ENCODE measurements at regions not wholly inside any gene's neighbourhood (a gene's known extent, or its start where the extent isn't known, plus 50 kb on each side); places are given as distances from the start of the nearest gene placed in this dataset.
"Not testable (repeated sequence)": the region's sequence is repeated elsewhere in the genome, so short reads cannot be mapped to it uniquely, and the experiment has no call there.

GRCh38 chr1:196160066-196160795, 448.0 kb downstream of the KCNT2 start:
- no peaks in the 10 kb centered on the region for H3K36me3 ChIP-seq (ENCODE audit: control insufficient read depth, insufficient read depth, low read length)
- H3K27me3 ChIP-seq (ENCODE audit: control insufficient read depth, insufficient read depth, low read length) = no peaks in the 10 kb centered on the region
- H3K4me3 ChIP-seq (ENCODE audit: low read length) = no peak overlapping the region
- H3K9ac ChIP-seq (ENCODE audit: low read length) = no peak overlapping the region
- no peaks in the 10 kb centered on the region for H3K4me1 ChIP-seq (ENCODE audit: control insufficient read depth, insufficient read depth, low read length)
- no peaks in the 10 kb centered on the region for H3K9me3 ChIP-seq (ENCODE audit: control insufficient read depth, low read length)

GRCh38 chr1:196155586-196155985, 452.7 kb downstream of the KCNT2 start:
- Histone ChIP-seq H3K9ac (ENCODE audit: low read length) (no peak overlapping the region), H3K9me3 (ENCODE audit: control insufficient read depth, low read length) (no peaks in the 10 kb centered on the region), H3K27me3 (ENCODE audit: control insufficient read depth, insufficient read depth, low read length) (no peaks in the 10 kb centered on the region), H3K4me3 (ENCODE audit: low read length) (no peak overlapping the region), H3K36me3 (ENCODE audit: control insufficient read depth, insufficient read depth, low read length) (no peaks in the 10 kb centered on the region), H3K4me1 (ENCODE audit: control insufficient read depth, insufficient read depth, low read length) (no peaks in the 10 kb centered on the region)

GRCh38 chr1:196152975-196153374, 455.3 kb downstream of the KCNT2 start:
- no peaks in the 10 kb centered on the region for H3K27me3 ChIP-seq (ENCODE audit: control insufficient read depth, insufficient read depth, low read length)
- no peaks in the 10 kb centered on the region for H3K36me3 ChIP-seq (ENCODE audit: control insufficient read depth, insufficient read depth, low read length)
- H3K4me3 ChIP-seq (ENCODE audit: low read length) = no peak overlapping the region
- no peak overlapping the region for H3K9ac ChIP-seq (ENCODE audit: low read length)
- no peaks in the 10 kb centered on the region for H3K9me3 ChIP-seq (ENCODE audit: control insufficient read depth, low read length)
- no peaks in the 10 kb centered on the region for H3K4me1 ChIP-seq (ENCODE audit: control insufficient read depth, insufficient read depth, low read length)

- no peak overlapping the region for H3K4me3 ChIP-seq (ENCODE audit: low read length)
- H3K9ac ChIP-seq (ENCODE audit: low read length) = no peak overlapping the region
- H3K4me1 ChIP-seq (ENCODE audit: control insufficient read depth, insufficient read depth, low read length) = no peaks in the 10 kb centered on the region
- no peaks in the 10 kb centered on the region for H3K9me3 ChIP-seq (ENCODE audit: control insufficient read depth, low read length)
- H3K36me3 ChIP-seq (ENCODE audit: control insufficient read depth, insufficient read depth, low read length) = no peaks in the 10 kb centered on the region
- no peaks in the 10 kb centered on the region for H3K27me3 ChIP-seq (ENCODE audit: control insufficient read depth, insufficient read depth, low read length)
These were observed 456.2 kb downstream of the KCNT2 start for GRCh38 chr1:196152086-196152485.

- H3K4me1 ChIP-seq (ENCODE audit: control insufficient read depth, insufficient read depth, low read length) = no peaks in the 10 kb centered on the region
These were observed 459.8 kb downstream of the KCNT2 start for GRCh38 chr1:196148367-196148970.

GRCh38 chr1:196147530-196147929, 460.7 kb downstream of the KCNT2 start:
- Histone ChIP-seq H3K4me1 (ENCODE audit: control insufficient read depth, insufficient read depth, low read length) (no peaks in the 10 kb centered on the region), H3K9ac (ENCODE audit: low read length) (no peak overlapping the region), H3K4me3 (ENCODE audit: low read length) (no peak overlapping the region), H3K9me3 (ENCODE audit: control insufficient read depth, low read length) (no peaks in the 10 kb centered on the region), H3K27me3 (ENCODE audit: control insufficient read depth, insufficient read depth, low read length) (no peaks in the 10 kb centered on the region), H3K36me3 (ENCODE audit: control insufficient read depth, insufficient read depth, low read length) (no peaks in the 10 kb centered on the region)

More at GRCh38 chr1:196148367-196148970, 459.8 kb downstream of the KCNT2 start:
- H3K36me3 ChIP-seq (ENCODE audit: control insufficient read depth, insufficient read depth, low read length) = no peaks in the 10 kb centered on the region
- H3K9ac ChIP-seq (ENCODE audit: low read length) = no peak overlapping the region
- H3K27me3 ChIP-seq (ENCODE audit: control insufficient read depth, insufficient read depth, low read length) = no peaks in the 10 kb centered on the region
- no peaks in the 10 kb centered on the region for H3K9me3 ChIP-seq (ENCODE audit: control insufficient read depth, low read length)
- no peak overlapping the region for H3K4me3 ChIP-seq (ENCODE audit: low read length)

GRCh38 chr1:196145151-196145550, 463.1 kb downstream of the KCNT2 start:
- H3K9me3 ChIP-seq (ENCODE audit: control insufficient read depth, low read length); H3K36me3 ChIP-seq (ENCODE audit: control insufficient read depth, insufficient read depth, low read length); H3K4me1 ChIP-seq (ENCODE audit: control insufficient read depth, insufficient read depth, low read length); H3K27me3 ChIP-seq (ENCODE audit: control insufficient read depth, insufficient read depth, low read length); H3K4me3 ChIP-seq (ENCODE audit: low read length); H3K9ac ChIP-seq (ENCODE audit: low read length): not testable (repeated sequence)

GRCh38 chr1:196144588-196144987, 463.7 kb downstream of the KCNT2 start:
- Histone ChIP-seq H3K36me3 (ENCODE audit: control insufficient read depth, insufficient read depth, low read length) (no peaks in the 10 kb centered on the region), H3K9ac (ENCODE audit: low read length) (no peak overlapping the region)

GRCh38 chr1:196143602-196144342, 464.5 kb downstream of the KCNT2 start:
- H3K4me3 ChIP-seq (ENCODE audit: low read length) = no peak overlapping the region
- H3K9me3 ChIP-seq (ENCODE audit: control insufficient read depth, low read length) = no peaks in the 10 kb centered on the region
- H3K27me3 ChIP-seq (ENCODE audit: control insufficient read depth, insufficient read depth, low read length) = no peaks in the 10 kb centered on the region
- no peak overlapping the region for H3K9ac ChIP-seq (ENCODE audit: low read length)
- H3K4me1 ChIP-seq (ENCODE audit: control insufficient read depth, insufficient read depth, low read length) = no peaks in the 10 kb centered on the region
- H3K36me3 ChIP-seq (ENCODE audit: control insufficient read depth, insufficient read depth, low read length) = no peaks in the 10 kb centered on the region

More at GRCh38 chr1:196144588-196144987, 463.7 kb downstream of the KCNT2 start:
- Histone ChIP-seq H3K9me3 (ENCODE audit: control insufficient read depth, low read length) (no peaks in the 10 kb centered on the region), H3K4me1 (ENCODE audit: control insufficient read depth, insufficient read depth, low read length) (no peaks in the 10 kb centered on the region), H3K27me3 (ENCODE audit: control insufficient read depth, insufficient read depth, low read length) (no peaks in the 10 kb centered on the region), H3K4me3 (ENCODE audit: low read length) (no peak overlapping the region)

GRCh38 chr1:196142111-196142640, 466.1 kb downstream of the KCNT2 start:
- Histone ChIP-seq H3K4me1 (ENCODE audit: control insufficient read depth, insufficient read depth, low read length) (no peaks in the 10 kb centered on the region), H3K9me3 (ENCODE audit: control insufficient read depth, low read length) (no peaks in the 10 kb centered on the region), H3K36me3 (ENCODE audit: control insufficient read depth, insufficient read depth, low read length) (no peaks in the 10 kb centered on the region), H3K9ac (ENCODE audit: low read length) (no peak overlapping the region), H3K4me3 (ENCODE audit: low read length) (no peak overlapping the region), H3K27me3 (ENCODE audit: control insufficient read depth, insufficient read depth, low read length) (no peaks in the 10 kb centered on the region)

- Histone ChIP-seq H3K9me3 (ENCODE audit: control insufficient read depth, low read length) (no peaks in the 10 kb centered on the region), H3K27me3 (ENCODE audit: control insufficient read depth, insufficient read depth, low read length) (no peaks in the 10 kb centered on the region), H3K4me3 (ENCODE audit: low read length) (no peak overlapping the region), H3K4me1 (ENCODE audit: control insufficient read depth, insufficient read depth, low read length) (no peaks in the 10 kb centered on the region), H3K36me3 (ENCODE audit: control insufficient read depth, insufficient read depth, low read length) (no peaks in the 10 kb centered on the region), H3K9ac (ENCODE audit: low read length) (no peak overlapping the region)
These were observed 471.8 kb downstream of the KCNT2 start for GRCh38 chr1:196136396-196136795.

GRCh38 chr1:196131691-196132090, 476.5 kb downstream of the KCNT2 start:
- Histone ChIP-seq H3K9ac (ENCODE audit: low read length) (no peak overlapping the region), H3K4me1 (ENCODE audit: control insufficient read depth, insufficient read depth, low read length) (no peaks in the 10 kb centered on the region), H3K4me3 (ENCODE audit: low read length) (no peak overlapping the region)

More at GRCh38 chr1:196131691-196132090, 476.5 kb downstream of the KCNT2 start:
- no peaks in the 10 kb centered on the region for H3K9me3 ChIP-seq (ENCODE audit: control insufficient read depth, low read length)
- H3K36me3 ChIP-seq (ENCODE audit: control insufficient read depth, insufficient read depth, low read length) = no peaks in the 10 kb centered on the region
- H3K27me3 ChIP-seq (ENCODE audit: control insufficient read depth, insufficient read depth, low read length) = no peaks in the 10 kb centered on the region
